Endothelial cell of umbilical vein (primary cell): ENCODE measurements at regions not wholly inside any gene's neighbourhood (a gene's known extent, or its start where the extent isn't known, plus 50 kb on each side); places are given as distances from the start of the nearest gene placed in this dataset.

Experiments used
- BruUV-seq: library from RNA; stranded (reverse); fragments of 400-500 nt; replicated peaks from 2 replicates; lab custom pipeline; 2021; lab: Mats Ljungman, UMichigan
- CTCF ChIA-PET: fragments of 300-600, 350-600 bp; sonication (Branson Sonifier 250); formaldehyde crosslinking; loops from one replicate; lab custom pipeline; 2021; ENCODE audit warnings: antibody characterized with exemption, inconsistent platforms; lab: Charles Lee
- POLR2A ChIA-PET: fragments of 300-600, 350-600 bp; sonication (Branson Sonifier 250); formaldehyde crosslinking; loops from one replicate; lab custom pipeline; 2021; ENCODE audit warnings: antibody characterized with exemption, inconsistent platforms; lab: Charles Lee
- DNase-seq: peaks from one replicate; pipeline ENCODE4 v3.0.0-alpha.2; 2011; ENCODE audit warnings: low read depth, low spot score
- FAIRE-seq: peaks from 2 replicates; lab custom pipeline; 2011; peaks lifted over from hg19 to GRCh38; lab: Jason Lieb, UNC
- H2AFZ ChIP-seq: 2 replicates; pipeline ENCODE4 v1.6.0; 2012; ENCODE audit warnings: low read depth, low read length, control low read depth, inconsistent platforms
- H3K27ac ChIP-seq: 2 replicates; pipeline ENCODE4 v1.5.1; 2011; ENCODE audit warnings: low read depth, mild to moderate bottlenecking, control low read depth, low read length, moderate library complexity; ENCODE audit not compliant: insufficient read depth
- H3K27me3 ChIP-seq, 2 experiments: 2 replicates each; pipeline versions ENCODE4 v1.6.0 to v1.6.1; 2011; ENCODE audit warnings: low read length in 2 of 2, mixed read lengths in 1 of 2; ENCODE audit not compliant: control insufficient read depth in 2 of 2, insufficient read depth in 2 of 2
- H3K36me3 ChIP-seq, 2 experiments: 2 replicates in 1 of 2; 3 replicates in 1 of 2; pipeline ENCODE4 v1.5.1; 2011; ENCODE audit warnings: low read length in 2 of 2, mild to moderate bottlenecking in 1 of 2, moderate library complexity in 1 of 2; ENCODE audit not compliant: control insufficient read depth in 2 of 2, insufficient read depth in 2 of 2; ENCODE audit errors: extremely low read depth in 1 of 2
- H3K4me1 ChIP-seq: 3 replicates; pipeline ENCODE4 v1.5.1; 2011; ENCODE audit warnings: mild to moderate bottlenecking, low read length; ENCODE audit not compliant: control insufficient read depth, insufficient read depth; ENCODE audit errors: extremely low read depth
- H3K4me2 ChIP-seq: 2 replicates; pipeline ENCODE4 v1.6.1; 2011; ENCODE audit warnings: low read length, control low read depth, mixed read lengths; ENCODE audit not compliant: insufficient read depth
- H3K4me3 ChIP-seq, 3 experiments: fragments of 200-600 bp in 1 of 3; sonication (generic), shearing (Covaris generic) in 1 of 3; replicated peaks in 1 of 3; 2 replicates each; pipeline ENCODE4 v1.5.1; 2011 to 2016; ENCODE audit warnings: control low read depth in 3 of 3, low read length in 3 of 3, mild to moderate bottlenecking in 2 of 3, inconsistent platforms in 1 of 3, low read depth in 1 of 3, moderate library complexity in 1 of 3; ENCODE audit not compliant: insufficient read depth in 1 of 3
- H3K79me2 ChIP-seq: 2 replicates; pipeline ENCODE4 v1.6.0; 2012; ENCODE audit warnings: low read length, inconsistent platforms; ENCODE audit not compliant: control insufficient read depth, insufficient read depth
- H3K9ac ChIP-seq: replicated peaks from 2 replicates; pipeline ENCODE3; 2011; ENCODE audit warnings: low read length, control low read depth; ENCODE audit not compliant: insufficient read depth; ENCODE audit errors: extremely low read depth
- H3K9me1 ChIP-seq: replicated peaks from 3 replicates; pipeline ENCODE4 v1.6.0; 2011; ENCODE audit warnings: mild to moderate bottlenecking, low read length; ENCODE audit not compliant: control insufficient read depth, insufficient read depth; ENCODE audit errors: extremely low read depth
- H3K9me3 ChIP-seq: replicated peaks from 2 replicates; pipeline ENCODE4 v1.5.1; 2012; ENCODE audit warnings: low read length, inconsistent platforms; ENCODE audit not compliant: control insufficient read depth, insufficient read depth
- H4K20me1 ChIP-seq: replicated peaks from 2 replicates; pipeline ENCODE3; 2011; ENCODE audit warnings: mild to moderate bottlenecking, low read length; ENCODE audit not compliant: control insufficient read depth, insufficient read depth; ENCODE audit errors: extremely low read depth
- EZH2 ChIP-seq: IDR thresholded peaks from 2 replicates; pipeline ENCODE4 v1.6.1; 2012; ENCODE audit warnings: borderline replicate concordance, low read depth, mild to moderate bottlenecking, moderate library complexity, low read length, inconsistent platforms; ENCODE audit not compliant: severe bottlenecking
- FOS ChIP-seq: IDR thresholded peaks from 2 replicates; pipeline ENCODE4 v1.6.1; 2011; ENCODE audit warnings: mild to moderate bottlenecking, low read length, moderate library complexity, borderline replicate concordance; ENCODE audit not compliant: insufficient read depth
- GATA2 ChIP-seq: IDR thresholded peaks from 2 replicates; pipeline ENCODE4 v1.7.0; 2011; ENCODE audit warnings: low read depth, mild to moderate bottlenecking, moderate library complexity, mixed read lengths, low read length; ENCODE audit not compliant: insufficient read length, insufficient read depth
- JUN ChIP-seq: IDR thresholded peaks from 2 replicates; pipeline ENCODE4 v1.6.1; 2011; ENCODE audit warnings: borderline replicate concordance, low read depth; ENCODE audit not compliant: insufficient read length, insufficient read depth
- MYC ChIP-seq: IDR thresholded peaks from one replicate; pipeline ENCODE4 v1.6.1; 2011; ENCODE audit warnings: mild to moderate bottlenecking, low read depth, low read length
- POLR2A ChIP-seq: IDR thresholded peaks from 2 replicates; pipeline ENCODE4 v1.6.1; 2012; ENCODE audit warnings: low read depth, mild to moderate bottlenecking, control low read depth, low read length
- POLR2AphosphoS5 ChIP-seq: IDR thresholded peaks from 2 replicates; pipeline ENCODE4 v1.6.1; 2012; ENCODE audit warnings: low read depth, mild to moderate bottlenecking, control low read depth, low read length, moderate library complexity; ENCODE audit not compliant: insufficient read depth
- dilution Hi-C: fragments of 300-500 bp; cut with MboI; formaldehyde crosslinking; loops from one replicate; pipeline ENCODE4 v1.15.0; 2019; ENCODE audit warnings: low sequenced_read_pairs; ENCODE audit not compliant: extremely low pct_ligation_motif_present
- intact Hi-C: fragments of 100-400 bp; cut with micrococcal nuclease; formaldehyde crosslinking; loops from one replicate; pipeline ENCODE4 v1.10.0; 2022
- TF ChIP-seq, protein P1 (sequence below): IDR thresholded peaks from 2 replicates; pipeline ENCODE4 v1.6.1; 2011; ENCODE audit not compliant: insufficient read depth, insufficient read length
- TF ChIP-seq, protein P2 (sequence below), 2 donors: IDR thresholded peaks; 1 replicate in 1 of 2; 2 replicates in 1 of 2; pipeline ENCODE4 v1.5.1; 2011; ENCODE audit warnings: low read length in 2 of 2, mild to moderate bottlenecking in 2 of 2, moderate library complexity in 2 of 2, control low read depth in 1 of 2, inconsistent platforms in 1 of 2, low read depth in 1 of 2; ENCODE audit not compliant: insufficient read depth in 1 of 2; ENCODE audit errors: extremely low read depth in 1 of 2

DNA sequence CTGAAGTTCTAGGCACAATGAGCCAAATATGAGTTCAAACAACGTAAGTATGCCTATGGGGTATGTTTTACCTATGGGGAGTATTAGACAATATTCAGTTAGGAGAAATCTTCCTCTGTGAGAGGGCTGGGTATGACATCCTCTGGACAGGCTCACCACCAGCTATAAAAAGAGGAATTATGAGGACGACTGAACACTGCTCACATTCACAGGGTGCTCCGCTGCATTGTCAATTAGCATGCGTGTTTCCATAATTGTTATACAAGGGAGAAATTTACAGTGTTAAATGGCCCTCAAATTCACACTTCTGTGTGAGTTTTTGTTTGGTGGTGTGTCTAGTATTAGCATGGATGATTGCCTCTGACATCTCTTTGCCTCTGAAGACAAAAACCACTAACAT is 700.4 kb downstream of the BCL11A start:
- Histone ChIP-seq H3K9me3 (peaks cover 2% of the 10 kb centered on the region), H3K36me3 (no peaks in the 10 kb centered on the region), H3K79me2 (no peaks in the 10 kb centered on the region), H3K4me3 (no peak overlapping the region), H3K27me3 (no peaks in the 10 kb centered on the region), H2AFZ (no peak overlapping the region), H3K4me2 (no peak overlapping the region), H3K27ac (no peak overlapping the region), H3K4me1 (no peaks in the 10 kb centered on the region), H3K9ac (no peak overlapping the region), H3K9me1 (no peaks in the 10 kb centered on the region), H4K20me1 (no peaks in the 10 kb centered on the region)
- dilution Hi-C loops (no loop called here), intact Hi-C loops (no loop called here)
- ChIA-PET CTCF (no interaction called here), POLR2A (no interaction called here)
- FAIRE-seq: no peak
- no TSS peak for BruUV-seq
- TF ChIP-seq EZH2 (no peak), GATA2 (no peak), POLR2A (no peak), MYC (no peak), POLR2AphosphoS5 (no peak), FOS (no peak), JUN (no peak)
- TF ChIP-seq, protein P1, sequence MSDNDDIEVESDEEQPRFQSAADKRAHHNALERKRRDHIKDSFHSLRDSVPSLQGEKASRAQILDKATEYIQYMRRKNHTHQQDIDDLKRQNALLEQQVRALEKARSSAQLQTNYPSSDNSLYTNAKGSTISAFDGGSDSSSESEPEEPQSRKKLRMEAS: no peak
- TF ChIP-seq, protein P2, sequence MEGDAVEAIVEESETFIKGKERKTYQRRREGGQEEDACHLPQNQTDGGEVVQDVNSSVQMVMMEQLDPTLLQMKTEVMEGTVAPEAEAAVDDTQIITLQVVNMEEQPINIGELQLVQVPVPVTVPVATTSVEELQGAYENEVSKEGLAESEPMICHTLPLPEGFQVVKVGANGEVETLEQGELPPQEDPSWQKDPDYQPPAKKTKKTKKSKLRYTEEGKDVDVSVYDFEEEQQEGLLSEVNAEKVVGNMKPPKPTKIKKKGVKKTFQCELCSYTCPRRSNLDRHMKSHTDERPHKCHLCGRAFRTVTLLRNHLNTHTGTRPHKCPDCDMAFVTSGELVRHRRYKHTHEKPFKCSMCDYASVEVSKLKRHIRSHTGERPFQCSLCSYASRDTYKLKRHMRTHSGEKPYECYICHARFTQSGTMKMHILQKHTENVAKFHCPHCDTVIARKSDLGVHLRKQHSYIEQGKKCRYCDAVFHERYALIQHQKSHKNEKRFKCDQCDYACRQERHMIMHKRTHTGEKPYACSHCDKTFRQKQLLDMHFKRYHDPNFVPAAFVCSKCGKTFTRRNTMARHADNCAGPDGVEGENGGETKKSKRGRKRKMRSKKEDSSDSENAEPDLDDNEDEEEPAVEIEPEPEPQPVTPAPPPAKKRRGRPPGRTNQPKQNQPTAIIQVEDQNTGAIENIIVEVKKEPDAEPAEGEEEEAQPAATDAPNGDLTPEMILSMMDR (IDR thresholded peaks at IDR 0.05; ENCODE audit: extremely low read depth in 1 of 2, insufficient read depth in 1 of 2, low read depth in 1 of 2, low read length in 2 of 2): no peak
- DNase-seq: no peak
